ENCODE measurements at regions not wholly inside any gene's neighbourhood (a gene's known extent, or its start where the extent isn't known, plus 50 kb on each side); places are given as distances from the start of the nearest gene placed in this dataset.
A peak's percentile ranks its signal among the peaks of the same experiment; 100 is the strongest.

DNA sequence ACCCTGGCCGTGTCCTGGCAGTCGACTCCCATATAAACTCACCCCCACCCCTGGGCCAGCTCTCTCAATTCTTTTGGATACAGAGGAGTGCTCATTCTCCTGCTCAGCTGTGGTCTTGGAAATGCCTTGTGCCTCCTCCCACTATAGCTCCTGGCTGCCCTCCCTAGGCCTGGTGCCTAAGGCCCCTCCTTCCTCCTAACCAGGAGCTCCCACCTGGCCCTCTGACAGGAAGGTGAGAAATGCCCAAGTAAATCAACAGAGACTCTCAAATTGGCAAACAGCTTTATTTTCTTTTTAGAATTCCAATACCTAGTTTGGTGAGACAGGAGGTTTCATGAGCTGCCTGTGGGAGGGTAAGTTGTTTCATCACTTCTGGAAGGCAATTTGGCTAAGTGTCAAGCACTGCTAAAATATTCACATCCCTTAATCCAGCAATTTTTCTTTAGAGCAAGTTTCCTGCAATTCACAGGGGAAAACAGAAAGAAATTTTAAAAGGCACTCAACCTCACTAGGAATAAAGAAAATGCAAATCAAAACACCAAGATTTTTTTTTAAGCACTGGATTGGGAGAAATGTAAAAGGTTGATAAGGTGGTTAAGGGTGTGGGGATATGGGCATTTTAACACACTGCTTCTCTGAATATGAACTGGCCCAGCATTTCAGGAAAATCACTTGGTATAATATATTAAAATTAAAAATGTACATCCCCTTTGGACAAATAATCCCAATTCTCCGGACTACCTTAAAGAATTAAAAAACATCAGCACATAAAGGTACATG lies 209.7 kb upstream of the ARHGAP20 start:
- DNase-seq (ENCODE audit: low read depth) = no peak

- DNase-seq (ENCODE audit: low read depth) = no peak
Measured at GRCh38 chr11:110919241-110919922, 207.1 kb upstream of the ARHGAP20 start.

DNA sequence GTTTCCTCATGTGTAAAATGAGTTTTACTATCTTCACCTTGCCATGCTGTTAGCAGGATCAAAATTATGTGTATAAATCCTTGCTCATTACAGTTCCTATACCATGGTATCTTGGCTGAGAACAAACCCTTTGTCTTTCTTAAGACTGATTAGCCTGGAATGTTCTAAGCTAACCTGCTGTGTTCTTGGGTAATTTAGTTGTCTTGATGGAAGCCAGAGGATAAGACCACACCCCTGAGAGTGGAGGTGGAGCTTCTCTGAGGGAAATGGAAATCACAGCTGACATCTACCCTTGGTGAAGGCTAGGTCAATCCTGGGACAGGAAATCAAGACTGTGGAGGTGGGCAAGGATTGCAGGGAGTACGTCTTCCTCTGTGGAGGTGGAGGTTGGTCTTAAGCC lies 206.1 kb upstream of the ARHGAP20 start:
- no peak for DNase-seq (ENCODE audit: low read depth)

DNA sequence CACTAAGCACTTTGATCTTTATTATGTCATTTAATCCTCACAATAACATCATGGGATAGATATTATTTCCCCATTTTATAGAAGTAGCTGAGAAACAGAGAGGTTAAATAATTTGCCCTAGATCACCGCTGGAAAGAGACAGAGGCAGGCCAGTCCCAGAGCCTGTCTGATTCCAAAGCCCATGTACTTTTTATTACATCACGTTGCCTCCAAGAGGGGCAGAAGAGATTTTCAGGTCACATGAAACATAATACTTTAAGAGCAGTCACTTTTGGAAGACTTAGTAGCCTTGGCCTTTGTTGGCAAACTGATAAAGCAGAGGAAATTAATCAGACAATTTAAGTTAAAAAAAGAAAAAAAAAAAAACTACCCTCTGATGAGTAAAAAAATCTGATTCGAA lies 200.2 kb upstream of the ARHGAP20 start:
- DNase-seq (ENCODE audit: low read depth) = no peak

DNA sequence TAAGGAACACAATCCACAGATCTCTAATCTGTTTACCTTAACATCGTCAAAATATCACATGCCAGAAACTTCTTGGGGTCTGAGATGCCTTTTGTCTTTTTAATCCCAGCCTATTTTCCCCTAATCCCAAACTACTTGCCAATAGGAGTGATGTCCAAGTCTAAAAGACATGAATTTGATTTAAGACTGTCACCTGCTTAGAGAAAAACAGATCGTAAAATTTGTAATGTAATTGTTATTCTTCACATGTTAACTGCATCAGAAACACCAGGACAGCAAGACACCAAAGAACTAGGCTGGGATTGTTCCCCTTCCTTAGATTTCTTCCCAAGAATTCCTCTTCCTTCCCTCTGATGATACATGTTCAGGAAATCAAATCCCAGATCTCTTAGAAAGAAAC lies 198.1 kb upstream of the ARHGAP20 start:
- DNase-seq (ENCODE audit: low read depth) = no peak

- DNase-seq (ENCODE audit: low read depth) = no peak
Measured at GRCh38 chr11:110909336-110909735, 197.1 kb upstream of the ARHGAP20 start.

- DNase-seq (ENCODE audit: low read depth) = peak; percentile 98
Measured at GRCh38 chr11:110908401-110909105, 196.3 kb upstream of the ARHGAP20 start.

- peak; percentile 99 for DNase-seq (ENCODE audit: low read depth)
Measured at GRCh38 chr11:110907629-110908028, 195.4 kb upstream of the ARHGAP20 start.

- no peak for DNase-seq (ENCODE audit: low read depth)
Measured at GRCh38 chr11:110903830-110904229, 191.6 kb upstream of the ARHGAP20 start.

- no peak for DNase-seq (ENCODE audit: low read depth)
Measured at GRCh38 chr11:110903378-110903777, 191.1 kb upstream of the ARHGAP20 start.

- no peak for DNase-seq (ENCODE audit: low read depth)
Measured at GRCh38 chr11:110901441-110901840, 189.2 kb upstream of the ARHGAP20 start.

DNA sequence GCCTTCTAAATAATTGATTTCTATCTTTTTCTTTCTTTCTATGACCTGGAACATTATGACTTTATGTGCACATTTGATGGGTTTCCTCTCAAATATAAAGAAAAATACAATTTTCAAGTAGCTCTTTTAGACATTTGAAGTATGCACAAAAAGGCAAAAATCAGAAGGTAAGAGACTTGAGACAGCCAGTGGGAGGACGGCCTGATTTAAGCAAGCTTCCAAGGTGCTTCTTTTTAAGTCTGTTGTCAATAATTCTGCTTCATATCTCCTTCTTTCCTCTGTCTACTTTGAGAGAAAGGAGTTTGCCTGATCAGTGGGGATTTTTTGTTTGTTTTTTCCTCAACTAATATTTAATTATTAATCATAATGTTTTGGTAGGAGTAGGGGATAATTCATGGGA lies 188.2 kb upstream of the ARHGAP20 start:
- no peak for DNase-seq (ENCODE audit: low read depth)

DNA sequence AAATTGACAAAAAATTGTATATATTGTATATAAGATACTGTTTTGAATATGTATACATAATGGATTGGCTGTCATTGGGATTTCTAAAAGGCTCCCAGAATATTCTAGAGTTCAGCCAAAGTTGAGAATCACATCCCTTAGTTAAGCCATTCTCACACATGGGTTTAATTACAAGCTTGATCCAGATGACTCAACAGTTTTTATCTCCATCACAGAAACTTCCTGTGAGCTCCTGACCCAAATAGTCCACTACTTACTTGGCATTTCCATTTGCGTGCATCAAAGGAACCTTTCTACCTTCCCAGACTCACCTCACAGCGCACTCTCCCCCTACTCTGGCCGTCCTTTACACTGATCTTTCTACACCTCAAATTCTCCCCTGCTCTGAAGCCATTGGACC lies 184.8 kb upstream of the ARHGAP20 start:
- DNase-seq (ENCODE audit: low read depth) = peak; percentile 74

DNA sequence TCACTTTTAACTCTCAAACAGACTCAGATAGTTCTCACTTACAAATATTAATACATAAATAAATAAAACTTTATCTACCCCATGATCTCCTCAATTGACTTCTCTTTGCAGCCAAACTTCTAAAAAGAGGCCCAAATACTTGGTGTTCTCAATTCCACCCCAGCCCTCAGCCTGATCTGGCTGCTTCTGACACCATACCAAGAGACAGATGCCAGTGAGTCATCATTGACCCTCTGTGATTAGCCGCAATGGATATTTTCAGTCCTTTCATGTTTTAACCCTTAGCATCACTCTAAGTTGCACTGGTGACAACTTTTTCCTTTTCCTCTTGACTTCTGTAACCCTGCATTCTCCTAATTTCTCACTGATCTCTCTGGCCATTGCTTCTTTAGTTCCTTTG lies 184.1 kb upstream of the ARHGAP20 start:
- DNase-seq (ENCODE audit: low read depth) = peak; percentile 80

GRCh38 chr11:110894224-110894623 lies 182.0 kb upstream of the ARHGAP20 start:
- DNase-seq (ENCODE audit: low read depth) = no peak

GRCh38 chr11:110892741-110893285 lies 180.6 kb upstream of the ARHGAP20 start:
- no peak for DNase-seq (ENCODE audit: low read depth)

GRCh38 chr11:110891411-110891810 lies 179.2 kb upstream of the ARHGAP20 start:
- peak; percentile 68 for DNase-seq (ENCODE audit: low read depth)

- DNase-seq (ENCODE audit: low read depth) = no peak
Measured at GRCh38 chr11:110890995-110891394, 178.8 kb upstream of the ARHGAP20 start.

GRCh38 chr11:110886288-110886970 lies 174.2 kb upstream of the ARHGAP20 start:
- no peak for DNase-seq (ENCODE audit: low read depth)

DNA sequence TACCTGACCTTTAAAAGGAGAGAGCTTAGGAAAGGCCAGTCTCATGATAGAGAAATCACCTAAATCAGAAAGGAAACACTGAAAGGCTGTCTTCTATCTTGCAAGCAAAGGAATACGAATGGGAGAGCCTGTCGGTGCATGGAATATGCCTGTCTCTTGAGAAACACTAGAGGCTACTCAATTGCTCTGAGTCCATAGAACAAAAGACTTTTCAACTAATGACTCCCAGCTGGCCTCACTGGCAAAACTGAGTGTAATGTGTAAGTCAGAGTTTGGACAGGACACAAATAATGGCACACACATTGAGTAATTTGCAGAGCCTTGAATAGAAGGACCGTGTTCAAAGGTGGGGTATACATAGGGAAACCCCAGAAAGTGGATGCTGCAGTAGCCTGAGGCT lies 171.0 kb upstream of the ARHGAP20 start:
- no peak for DNase-seq (ENCODE audit: low read depth)

GRCh38 chr11:110878513-110878912 lies 166.3 kb upstream of the ARHGAP20 start:
- peak; percentile 49 for DNase-seq (ENCODE audit: low read depth)

DNA sequence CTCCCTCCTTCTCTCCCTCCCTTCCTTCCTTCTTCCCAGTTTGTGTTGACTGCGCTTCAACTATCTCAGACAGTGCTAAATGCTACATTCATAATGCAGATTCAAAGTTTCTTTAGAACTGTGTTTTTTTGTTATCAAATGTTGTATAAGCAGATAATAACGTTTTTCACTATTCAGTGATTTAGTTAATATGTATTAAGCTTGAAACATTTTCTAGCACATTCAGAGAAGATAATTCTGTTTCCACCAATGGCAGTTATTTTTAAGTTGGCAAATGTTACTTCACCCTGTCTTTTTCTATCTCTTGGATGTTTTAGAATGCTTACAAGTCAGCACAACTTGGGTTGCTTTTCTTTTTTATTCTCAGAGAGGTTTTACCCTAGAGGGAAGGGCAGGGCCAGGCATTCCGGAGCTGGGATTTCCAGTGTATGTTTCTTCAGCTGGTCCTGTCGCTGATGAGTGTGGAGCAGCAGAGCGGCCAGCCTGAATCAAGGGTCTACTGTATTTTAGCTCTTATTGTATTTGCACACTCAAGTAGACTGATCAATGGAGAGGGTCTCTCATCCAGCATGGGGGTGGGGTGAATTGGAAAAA lies 162.3 kb upstream of the ARHGAP20 start:
- no peak for DNase-seq (ENCODE audit: low read depth)

All from non-pigmented ciliary epithelial cell (primary cell).